BJ (cell line): ENCODE measurements at regions not wholly inside any gene's neighbourhood (a gene's known extent, or its start where the extent isn't known, plus 50 kb on each side); places are given as distances from the start of the nearest gene placed in this dataset.

ENCODE experiments used
- CTCF ChIA-PET: fragments of 350-600 bp; formaldehyde crosslinking; extraction: SDS; loops from one replicate; lab custom pipeline; 2021; ENCODE audit warnings: antibody characterized with exemption, inconsistent platforms; lab: Yijun Ruan, JAX
- POLR2A ChIA-PET: fragments of 300-600 bp; sonication (Branson Sonifier 250); formaldehyde crosslinking; extraction: SDS; loops from one replicate; lab custom pipeline; 2021; ENCODE audit warnings: antibody characterized with exemption; lab: Charles Lee
- DNase-seq: peaks from one replicate; pipeline ENCODE4 v3.0.0-alpha.2; 2011; ENCODE audit warnings: low read depth
- H3K27me3 ChIP-seq: 2 replicates; pipeline ENCODE4 v1.6.0; 2011; ENCODE audit warnings: low read length; ENCODE audit not compliant: control insufficient read depth, insufficient read depth
- H3K36me3 ChIP-seq: 2 replicates; pipeline ENCODE4 v1.5.1; 2011; ENCODE audit warnings: low read length; ENCODE audit not compliant: control insufficient read depth, insufficient read depth
- H3K4me3 ChIP-seq: 2 replicates; pipeline ENCODE4 v1.5.1; 2011; ENCODE audit warnings: low read depth, mild to moderate bottlenecking, control low read depth, low read length
- CTCF ChIP-seq: IDR thresholded peaks from 2 replicates; pipeline ENCODE4 v1.5.1; 2011; ENCODE audit warnings: low read depth, mild to moderate bottlenecking, control low read depth, inconsistent platforms, low read length, moderate library complexity; ENCODE audit not compliant: insufficient read depth

DNA sequence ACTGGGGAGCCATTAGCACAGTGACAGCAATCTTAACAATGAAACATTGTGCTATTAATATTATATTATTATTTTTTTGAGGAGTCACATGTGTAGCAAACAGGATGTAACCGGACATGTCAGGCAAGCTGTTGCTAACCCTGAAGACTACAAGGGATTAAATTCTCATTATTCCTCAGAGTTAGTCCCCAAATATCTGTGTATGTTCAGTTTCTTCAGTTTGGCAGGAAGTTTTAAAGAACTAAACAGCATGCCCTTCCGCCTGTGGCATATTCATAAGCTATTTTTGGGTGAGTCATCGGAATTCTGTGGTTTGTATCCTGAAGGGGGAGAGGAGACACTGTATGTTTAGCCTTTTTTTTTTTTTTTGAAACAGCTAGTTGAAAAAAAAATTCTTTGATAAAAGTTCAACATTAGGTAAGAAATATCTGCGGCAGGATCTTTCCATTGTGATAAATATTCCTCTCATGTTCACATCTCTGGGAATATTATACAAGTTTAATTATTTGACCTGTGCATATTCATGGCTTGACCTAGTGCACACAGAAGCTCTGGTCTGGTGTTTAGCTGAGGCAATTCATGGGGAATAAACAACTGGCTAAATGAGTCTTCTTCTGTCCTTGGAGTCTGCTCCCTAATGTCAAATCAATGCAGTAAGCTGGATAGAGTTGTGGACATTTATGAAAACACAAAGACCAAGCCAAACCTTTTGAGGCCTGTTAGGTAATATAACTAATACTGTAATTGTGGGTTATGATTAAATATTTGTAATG, 202.7 kb upstream of the CDKN2B start:
- ChIA-PET CTCF (interaction anchor here (0.6 to 2.1 kb wide), 5 partner anchors 17 to 203 kb away, joined by 3 to 7 read pairs (median 3); partner anchors contain the start of gene CDKN2B), POLR2A (interaction anchor here (0.6 kb wide), 1 partner anchor 110 kb away, joined by 3 read pairs; no protein-coding TSS in a partner anchor)
- no peak overlapping the region for H3K4me3 ChIP-seq

DNA sequence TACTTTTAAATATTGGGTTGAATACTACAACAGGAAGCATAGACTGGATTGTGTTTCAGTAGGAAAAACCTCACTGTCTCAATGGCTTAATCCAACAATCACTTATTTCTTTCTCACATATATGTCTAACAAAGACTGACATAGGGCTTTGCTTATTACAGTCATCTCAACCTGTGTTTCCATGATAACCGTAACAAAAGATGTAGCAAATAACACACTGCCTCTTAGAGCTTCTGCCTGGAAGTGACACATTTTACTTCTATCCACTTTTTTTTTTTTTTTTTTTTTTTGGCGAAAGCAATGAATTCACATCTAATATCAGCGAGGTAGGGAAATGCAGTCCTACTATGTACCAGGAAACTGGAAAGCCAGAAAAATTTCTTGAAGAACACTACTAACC, 204.9 kb upstream of the CDKN2B start:
- Histone ChIP-seq H3K4me3 (no peak overlapping the region), H3K36me3 (no peaks in the 10 kb centered on the region), H3K27me3 (no peaks in the 10 kb centered on the region)
- CTCF ChIA-PET, result interaction anchor here (1.1 kb wide), 1 partner anchor 13 kb away, joined by 3 read pairs; no protein-coding TSS in a partner anchor
- POLR2A ChIA-PET, result interaction anchor here (0.6 kb wide), 1 partner anchor 437 kb away, joined by 7 read pairs; no protein-coding TSS in a partner anchor
- TF ChIP-seq CTCF, result no peak
- no peak for DNase-seq

More for the DNA sequence above, 202.7 kb upstream of the CDKN2B start:
- Histone ChIP-seq H3K27me3 (no peaks in the 10 kb centered on the region), H3K36me3 (no peaks in the 10 kb centered on the region)
- no peak for TF ChIP-seq CTCF
- peak; percentile 83 for DNase-seq

DNA sequence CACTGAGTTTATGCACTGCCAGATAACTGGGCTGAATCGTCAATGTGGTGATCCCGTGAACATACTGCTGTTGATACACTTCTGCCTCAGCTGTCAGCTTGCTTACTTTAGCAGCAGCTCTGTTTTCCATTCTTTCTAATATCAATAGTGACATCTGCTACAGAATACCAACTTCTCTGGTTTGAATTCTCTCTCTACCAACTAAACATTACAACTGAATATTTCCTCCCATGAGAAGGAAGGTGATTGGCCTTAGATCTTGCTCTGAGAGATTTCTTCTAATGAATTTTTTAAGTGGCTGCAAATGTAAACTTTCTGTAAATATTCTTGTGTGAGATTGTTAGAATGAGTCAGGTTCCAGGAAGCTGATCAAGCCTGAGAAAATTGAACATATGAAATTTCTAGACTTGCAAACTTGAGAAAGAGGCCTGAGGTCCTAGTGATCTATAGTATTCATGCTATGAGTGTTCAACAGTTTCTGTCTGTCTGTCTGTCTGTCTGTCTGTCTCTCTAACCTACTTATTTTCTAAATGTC, 205.5 kb upstream of the CDKN2B start:
- ChIA-PET CTCF (interaction anchor here (1.1 kb wide), 1 partner anchor 13 kb away, joined by 3 read pairs; no protein-coding TSS in a partner anchor), POLR2A (interaction anchor here (0.7 kb wide), 1 partner anchor 175 kb away, joined by 3 read pairs; no protein-coding TSS in a partner anchor)
- no peak overlapping the region for H3K4me3 ChIP-seq
- H3K36me3 ChIP-seq, result no peaks in the 10 kb centered on the region
- TF ChIP-seq CTCF, result no peak
- H3K27me3 ChIP-seq, result no peaks in the 10 kb centered on the region
- no peak for DNase-seq

- H3K4me3 ChIP-seq, result no peak overlapping the region
- no peaks in the 10 kb centered on the region for H3K27me3 ChIP-seq
- ChIA-PET CTCF (no interaction called here), POLR2A (no interaction called here)
- no peak for TF ChIP-seq CTCF
- no peaks in the 10 kb centered on the region for H3K36me3 ChIP-seq
- DNase-seq, result no peak
Measured at GRCh38 chr9:22215521-22215920, 206.4 kb upstream of the CDKN2B start.

DNA sequence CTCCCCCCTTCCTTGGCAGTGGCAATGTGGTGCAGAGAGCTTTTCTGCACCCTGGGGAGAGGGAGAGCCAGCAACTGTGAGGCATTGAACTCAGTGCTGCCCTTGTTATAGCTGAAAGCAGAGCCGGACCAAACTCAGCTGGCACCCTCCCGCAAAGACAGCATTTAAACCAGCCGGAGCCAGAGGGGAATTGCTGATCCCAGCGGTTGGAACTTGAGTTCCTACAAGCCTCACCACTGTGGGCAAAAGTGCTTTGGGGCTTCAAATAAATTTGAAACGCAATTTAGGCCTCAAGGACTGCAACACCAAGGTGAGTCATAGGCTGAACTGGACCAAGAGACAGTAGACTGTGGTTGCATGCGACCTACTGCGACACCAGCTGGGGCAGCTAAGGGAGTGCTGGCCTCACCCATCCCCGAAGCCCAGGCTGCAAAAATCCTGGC, 207.6 kb upstream of the CDKN2B start:
- TF ChIP-seq CTCF, result no peak
- no peaks in the 10 kb centered on the region for H3K27me3 ChIP-seq
- POLR2A ChIA-PET, result no interaction called here
- H3K4me3 ChIP-seq, result no peak overlapping the region
- H3K36me3 ChIP-seq, result no peaks in the 10 kb centered on the region
- peak; percentile 34 for DNase-seq
- CTCF ChIA-PET, result interaction anchor here (0.6 to 1.2 kb wide), 3 partner anchors 12 to 151 kb away, joined by 3 to 4 read pairs (median 3); no protein-coding TSS in a partner anchor
